ENCODE measurements at regions not wholly inside any gene's neighbourhood (a gene's known extent, or its start where the extent isn't known, plus 50 kb on each side); places are given as distances from the start of the nearest gene placed in this dataset.
"Not testable (repeated sequence)": the region's sequence is repeated elsewhere in the genome, so short reads cannot be mapped to it uniquely, and the experiment has no call there.

DNA sequence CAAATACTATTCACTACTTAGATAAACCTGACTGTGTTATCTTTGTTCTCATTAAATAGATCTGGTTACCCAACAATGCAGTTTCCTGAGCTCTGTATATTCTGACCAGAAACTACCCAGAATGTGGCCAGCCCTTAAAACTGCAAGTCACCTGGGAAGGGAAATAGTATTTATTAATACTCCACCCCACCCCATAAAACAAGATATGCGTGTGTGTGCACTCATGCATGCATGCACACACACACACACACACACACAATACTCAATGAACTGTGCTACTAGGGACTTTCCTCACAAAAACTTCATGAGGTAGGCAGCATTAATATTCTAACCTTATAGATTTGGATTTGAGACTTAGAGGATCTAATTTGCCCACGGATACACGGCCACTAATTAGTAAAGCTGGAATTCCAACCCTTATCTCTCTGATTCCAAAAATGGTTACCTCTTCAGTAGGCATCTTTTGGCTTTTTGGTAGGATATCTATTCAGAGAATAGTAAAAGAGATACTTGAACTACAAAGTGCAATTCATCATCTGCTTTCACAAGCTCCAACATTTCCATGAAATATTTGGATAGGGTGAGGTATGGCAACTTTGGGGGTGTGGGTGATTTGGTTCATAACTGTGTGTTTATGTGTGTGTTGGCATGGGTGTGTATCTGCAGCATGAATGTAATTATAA lies 197.0 kb upstream of the CFAP20DC start:
- DNase-seq: no peak

DNA sequence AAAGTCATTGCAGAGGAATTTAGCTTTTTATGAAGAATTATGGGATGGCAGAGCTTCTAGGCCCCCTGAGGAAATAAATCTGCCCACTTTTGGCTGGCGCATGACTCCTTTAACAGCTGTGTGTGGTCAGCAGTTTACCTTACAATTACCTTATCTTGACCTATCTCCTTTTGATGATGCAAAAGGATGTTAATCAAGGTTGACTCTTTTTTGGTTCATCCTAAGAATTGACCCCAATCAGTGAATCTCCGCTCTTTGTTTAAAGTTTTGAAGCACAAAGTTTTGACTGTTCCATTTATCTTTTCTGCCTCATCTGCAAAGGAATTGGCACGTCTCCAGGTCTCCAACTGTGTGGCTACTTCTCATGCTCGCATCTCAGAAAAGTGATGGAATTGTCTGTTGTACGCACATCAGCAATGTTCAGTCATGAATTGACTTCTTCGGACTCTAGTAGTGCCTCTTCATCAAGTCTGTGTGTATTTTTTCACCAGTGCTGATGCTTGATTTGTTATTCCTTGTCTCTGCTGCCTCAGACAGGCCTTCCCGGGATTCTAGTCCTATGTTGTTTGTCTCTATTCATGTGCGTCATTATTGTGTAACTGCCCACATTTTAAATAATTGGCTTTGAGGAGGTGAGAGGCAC lies 196.2 kb upstream of the CFAP20DC start:
- DNase-seq: no peak

DNA sequence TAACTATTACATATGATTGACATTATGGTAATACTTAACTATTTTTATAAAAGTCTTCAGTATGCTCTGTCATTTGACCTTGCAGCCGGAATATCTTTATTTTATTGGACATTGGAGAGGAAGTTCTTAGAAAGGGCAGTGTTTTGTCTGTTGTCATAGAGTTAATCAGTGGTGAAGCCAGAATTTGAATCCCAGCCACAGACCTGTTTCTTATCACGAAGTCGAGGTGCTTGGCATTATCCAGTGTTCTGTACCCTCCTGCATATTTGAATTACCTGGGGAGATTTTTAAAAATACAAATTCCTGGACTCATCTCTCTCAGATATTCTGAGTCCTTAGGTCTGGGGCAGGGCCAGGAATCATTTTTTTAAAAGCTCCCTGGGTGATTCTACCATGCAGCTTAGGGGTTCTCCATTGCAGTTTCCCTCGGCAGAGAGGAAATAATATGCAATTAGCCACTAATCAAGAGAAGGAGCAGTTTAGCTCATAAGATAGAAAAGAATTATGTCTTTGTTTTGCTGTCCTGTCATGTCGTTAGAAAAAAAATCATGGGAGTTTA lies 195.6 kb upstream of the CFAP20DC start:
- no peak for DNase-seq

DNA sequence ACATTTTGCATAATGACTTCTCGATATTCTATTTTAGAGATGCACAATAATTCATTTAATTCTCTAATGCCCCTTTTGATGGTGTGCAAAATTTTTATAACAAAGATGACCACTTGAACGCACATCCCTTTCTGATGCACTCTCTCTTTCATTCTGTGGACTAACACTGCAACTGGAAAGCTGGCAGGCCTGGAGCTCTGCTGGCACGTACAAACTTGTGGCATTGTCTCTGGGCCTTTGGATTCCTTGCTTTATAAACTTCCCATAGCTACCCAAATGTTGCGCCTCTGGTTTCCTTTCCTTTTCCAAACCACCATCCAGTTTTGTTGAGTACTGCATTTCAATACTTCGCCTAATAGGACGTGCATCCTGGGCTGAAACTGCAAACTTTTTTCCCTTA lies 194.5 kb upstream of the CFAP20DC start:
- DNase-seq: no peak

DNA sequence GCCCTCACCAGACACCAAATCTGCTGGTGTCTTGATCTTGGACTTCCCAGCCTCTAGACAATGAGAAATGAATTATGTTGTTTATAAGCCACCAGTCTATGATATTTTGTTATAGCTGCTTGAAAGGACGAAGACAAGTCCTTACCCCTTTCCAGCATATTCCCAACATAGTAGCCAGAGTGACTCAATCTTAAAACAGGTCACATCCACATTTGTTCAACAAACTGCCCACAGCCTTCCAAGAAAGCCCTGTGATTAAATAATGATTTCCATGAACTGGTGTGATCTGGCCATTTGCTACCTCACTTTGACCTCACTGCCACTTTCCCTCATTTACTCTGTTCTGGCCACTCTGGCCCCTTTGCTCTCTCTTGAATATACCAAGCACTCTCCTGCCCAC lies 193.7 kb upstream of the CFAP20DC start:
- DNase-seq: no peak

DNA sequence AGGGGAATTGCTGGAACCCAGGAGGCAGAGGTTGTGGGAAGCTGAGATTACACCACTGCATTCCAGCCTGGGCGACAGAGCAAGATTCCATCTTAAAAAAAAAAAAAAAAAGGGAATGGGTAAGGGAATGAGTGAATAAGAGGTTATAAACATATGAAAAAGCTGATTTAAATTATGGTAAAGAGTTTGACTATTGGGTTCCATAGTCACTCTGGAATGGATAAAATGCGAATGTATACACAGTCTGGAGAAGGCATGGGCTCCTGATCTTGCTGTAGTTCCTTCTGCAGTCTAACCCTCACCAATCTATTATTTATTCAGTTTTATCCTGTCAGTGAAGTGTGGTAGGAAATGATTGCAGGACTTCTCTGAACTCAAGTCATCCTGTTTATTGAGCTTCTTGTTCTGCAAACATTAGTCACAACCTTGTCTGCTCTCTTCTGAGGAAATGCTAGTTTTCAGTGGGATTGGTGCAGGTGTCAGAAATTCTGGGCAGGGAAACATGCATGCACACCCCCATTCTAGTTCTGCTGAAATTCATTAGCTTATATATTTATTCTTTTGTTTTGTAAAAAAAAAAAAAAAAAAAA lies 190.9 kb upstream of the CFAP20DC start:
- no peak for DNase-seq

DNA sequence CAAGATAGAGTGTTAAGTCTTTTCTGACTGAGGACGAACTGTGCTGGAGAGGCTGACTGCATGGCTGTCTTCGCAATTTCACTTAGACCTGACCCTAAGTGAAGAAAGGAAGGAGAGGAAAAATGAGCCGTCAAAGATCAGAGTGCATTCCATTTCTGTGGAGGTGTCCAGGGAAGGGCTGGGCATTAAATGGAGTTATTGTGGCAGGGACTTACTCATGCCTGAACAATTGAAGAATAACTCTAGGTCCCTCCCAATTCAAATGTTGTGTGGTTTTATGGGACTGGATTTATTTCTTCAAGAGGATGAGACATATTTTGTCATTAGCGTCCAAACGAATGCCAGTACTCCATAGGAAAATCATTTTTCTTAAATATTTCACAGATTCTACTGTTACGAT lies 187.3 kb upstream of the CFAP20DC start:
- DNase-seq: no peak

DNA sequence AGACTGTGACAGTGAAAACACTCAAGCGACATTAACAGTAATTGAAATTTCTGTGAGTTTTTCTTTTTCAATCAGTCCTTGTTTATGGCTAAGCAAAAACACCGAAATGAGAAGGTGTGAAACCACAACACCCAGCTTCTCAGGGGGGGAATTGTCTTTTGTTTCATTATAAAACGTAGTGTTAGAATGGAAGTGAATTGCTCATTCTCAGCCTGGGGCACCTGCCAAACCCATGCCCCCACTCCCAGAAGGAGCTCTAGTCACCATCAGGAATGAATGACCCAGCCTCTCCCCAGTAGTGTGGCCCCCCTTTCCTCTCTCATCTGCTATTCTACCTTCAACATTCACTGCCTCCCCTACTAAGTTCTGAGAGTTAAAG lies 185.8 kb upstream of the CFAP20DC start:
- DNase-seq: no peak

DNA sequence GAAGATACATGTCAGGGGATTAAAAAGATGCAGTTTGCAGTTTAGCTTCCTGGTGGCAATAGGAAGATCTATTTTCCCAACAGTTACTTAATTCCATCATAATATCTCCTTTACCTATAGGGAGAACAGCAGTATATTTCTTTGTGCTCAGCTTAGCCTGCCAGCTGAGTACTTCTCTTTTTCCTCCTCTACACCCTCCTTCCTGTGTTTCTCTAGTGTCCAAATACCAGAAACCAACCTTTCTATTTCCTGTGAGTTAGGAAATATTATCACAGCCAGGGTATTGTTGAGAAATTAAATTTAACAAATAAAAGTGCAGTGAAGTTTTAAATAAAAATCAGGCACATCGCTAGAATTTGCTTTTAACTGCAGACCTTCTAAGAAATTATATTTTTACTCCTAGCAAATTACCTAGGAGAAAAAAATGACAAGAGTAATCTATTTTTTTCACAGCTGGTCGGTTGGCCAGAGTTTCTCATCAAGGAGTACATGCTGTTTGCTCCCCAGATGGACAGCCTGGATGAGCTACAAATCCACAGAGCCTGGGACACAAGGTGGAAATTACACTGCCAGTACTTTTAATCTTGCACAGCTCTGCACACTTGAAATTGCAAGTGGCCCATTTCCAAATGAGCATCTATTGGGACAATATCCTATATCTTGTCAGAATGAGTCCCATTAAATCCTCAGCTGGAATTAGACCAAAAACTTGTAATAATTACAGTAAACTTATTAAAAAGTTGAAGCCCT lies 185.2 kb upstream of the CFAP20DC start:
- no peak for DNase-seq

DNA sequence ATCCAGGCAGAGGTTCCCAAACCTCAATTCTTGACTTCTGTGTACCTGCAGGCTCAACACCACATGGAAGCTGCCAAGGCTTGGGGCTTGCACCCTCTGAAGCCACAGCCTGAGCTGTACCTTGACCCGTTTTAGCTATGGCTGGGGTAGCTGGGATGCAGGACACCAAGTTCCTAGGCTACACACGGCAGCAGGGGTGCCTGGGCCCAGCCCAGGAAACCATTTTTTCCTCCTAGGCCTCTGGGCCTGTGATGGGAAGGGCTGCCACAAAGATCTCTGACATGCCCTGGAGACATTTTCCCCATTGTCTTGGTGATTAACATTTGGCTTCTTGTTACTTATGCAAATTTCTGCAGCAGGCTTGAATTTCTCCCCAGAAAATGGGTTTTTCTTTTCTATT lies 180.6 kb upstream of the CFAP20DC start:
- DNase-seq: not testable (repeated sequence)

DNA sequence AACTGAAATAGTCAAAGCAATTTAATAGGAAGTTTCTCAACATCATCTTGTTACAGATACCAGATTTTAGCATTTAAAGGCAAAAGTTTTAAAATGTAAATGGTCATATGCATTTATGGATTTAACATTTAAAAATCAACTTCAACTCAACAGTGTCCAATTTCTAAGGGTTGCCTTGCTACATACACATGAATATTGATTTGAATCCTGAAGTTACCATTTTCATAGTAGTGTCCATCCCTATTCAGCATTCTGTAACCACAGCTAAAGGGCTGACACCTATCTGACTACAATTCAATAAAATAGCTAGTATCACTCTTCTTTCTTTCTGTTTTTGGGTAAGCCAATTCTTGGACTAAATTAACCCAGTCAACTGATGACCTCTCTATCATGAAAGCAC lies 164.0 kb upstream of the CFAP20DC start:
- DNase-seq: no peak

DNA sequence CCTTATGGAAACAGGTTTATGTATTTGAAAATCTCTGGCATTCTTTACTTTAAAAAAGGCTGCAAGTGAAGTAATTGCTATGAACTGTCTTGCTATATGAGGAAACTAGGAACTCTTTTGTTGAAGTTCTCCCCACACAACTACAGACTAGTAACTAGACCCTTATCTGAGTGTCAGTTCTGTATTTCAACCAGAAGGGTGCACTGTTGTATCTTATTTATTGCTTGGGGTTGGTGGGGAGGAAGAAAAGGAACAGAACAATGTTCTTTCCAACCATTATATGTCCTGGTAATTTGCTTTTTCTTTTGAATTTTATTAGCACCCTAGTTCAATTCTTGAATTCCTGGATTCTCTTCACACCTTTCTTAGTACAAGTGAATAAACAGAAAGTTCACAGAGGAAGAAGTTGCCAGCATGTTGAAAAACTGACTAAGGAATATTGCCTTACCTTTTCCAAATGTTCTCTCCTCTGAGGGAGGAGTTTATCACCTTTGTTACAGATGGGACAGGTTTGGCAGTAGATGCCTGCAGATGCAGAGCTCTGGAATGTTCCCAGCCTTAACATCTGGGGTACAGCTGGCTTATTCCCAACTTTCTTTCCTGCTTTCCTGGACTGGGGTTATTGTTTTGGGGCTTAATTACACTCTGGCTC lies 162.4 kb upstream of the CFAP20DC start:
- no peak for DNase-seq

DNA sequence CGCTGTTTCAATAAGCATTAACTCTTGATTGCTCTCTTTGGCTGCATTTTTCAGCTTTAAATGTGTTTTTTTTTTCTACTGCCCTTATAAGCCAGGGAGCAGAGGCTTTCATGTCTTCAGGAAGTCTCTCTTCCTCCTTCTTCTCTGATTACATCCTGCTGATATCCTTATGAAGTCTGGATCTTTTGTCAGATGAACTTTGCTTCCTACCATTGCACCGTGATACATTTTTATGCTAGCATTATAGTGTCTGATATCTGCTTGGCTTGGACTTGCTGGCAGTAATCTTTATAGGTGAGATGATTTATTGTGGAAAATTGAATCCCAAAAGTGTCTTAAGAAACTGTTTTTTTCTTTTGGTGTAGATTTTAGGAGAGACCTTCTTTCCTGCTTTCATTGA lies 160.4 kb upstream of the CFAP20DC start:
- no peak for DNase-seq

DNA sequence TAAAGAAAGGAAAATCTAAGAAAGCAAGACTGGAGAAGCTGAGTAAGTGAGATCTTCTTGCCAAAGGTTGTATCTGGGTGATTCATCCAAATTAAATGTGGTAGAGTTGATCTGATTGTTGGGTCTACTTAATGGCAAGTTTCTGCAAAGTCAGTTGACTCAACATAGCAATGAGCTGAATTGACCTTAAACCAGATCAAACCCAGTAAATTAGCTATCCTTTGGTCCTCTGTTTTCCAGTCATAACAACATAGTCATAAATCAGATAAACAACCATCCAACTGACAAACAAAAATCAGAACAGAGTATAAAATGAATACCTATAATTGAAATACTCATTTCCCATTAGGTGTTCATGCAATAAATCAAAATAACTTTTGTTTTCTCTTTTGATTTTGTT lies 142.6 kb upstream of the CFAP20DC start:
- no peak for DNase-seq

DNA sequence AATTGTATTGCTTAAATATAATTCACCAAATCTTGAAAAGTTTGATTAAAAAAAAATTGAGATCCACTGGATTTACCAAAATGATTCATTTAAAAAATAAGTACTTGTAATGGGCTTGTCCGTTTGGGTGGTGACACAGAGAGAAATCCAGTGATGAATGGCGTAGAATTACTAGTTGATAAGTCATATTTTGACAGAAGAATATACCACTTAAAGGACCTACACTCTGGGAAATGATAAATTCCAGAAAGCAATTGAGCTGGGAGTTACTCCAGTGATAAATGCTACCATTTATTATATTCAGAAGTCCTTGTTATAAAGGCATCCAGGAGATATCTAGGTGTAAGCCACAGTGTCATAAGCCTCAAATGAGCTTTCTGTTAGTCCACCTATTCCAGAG lies 141.8 kb upstream of the CFAP20DC start:
- DNase-seq: no peak

DNA sequence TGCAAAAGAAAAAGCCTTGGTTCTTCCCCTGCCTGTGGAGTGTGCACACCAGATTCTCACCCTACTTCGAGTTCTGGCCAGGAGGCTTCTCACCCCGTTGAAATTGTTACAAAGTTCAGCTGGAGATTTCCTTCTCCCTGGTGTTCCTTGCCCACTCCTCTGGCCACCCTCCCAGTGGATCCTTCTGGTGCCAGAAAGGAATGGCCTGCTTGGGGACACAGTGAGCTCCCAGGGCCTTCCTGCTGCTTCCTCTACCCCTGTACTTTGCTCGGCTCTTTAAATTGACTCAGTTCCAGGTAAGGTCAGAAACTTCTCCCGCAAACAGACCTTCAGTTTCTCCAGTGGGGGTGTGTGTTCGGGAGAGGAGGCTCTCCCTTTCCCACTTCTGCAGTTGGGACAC lies 140.1 kb upstream of the CFAP20DC start:
- DNase-seq: no peak

DNA sequence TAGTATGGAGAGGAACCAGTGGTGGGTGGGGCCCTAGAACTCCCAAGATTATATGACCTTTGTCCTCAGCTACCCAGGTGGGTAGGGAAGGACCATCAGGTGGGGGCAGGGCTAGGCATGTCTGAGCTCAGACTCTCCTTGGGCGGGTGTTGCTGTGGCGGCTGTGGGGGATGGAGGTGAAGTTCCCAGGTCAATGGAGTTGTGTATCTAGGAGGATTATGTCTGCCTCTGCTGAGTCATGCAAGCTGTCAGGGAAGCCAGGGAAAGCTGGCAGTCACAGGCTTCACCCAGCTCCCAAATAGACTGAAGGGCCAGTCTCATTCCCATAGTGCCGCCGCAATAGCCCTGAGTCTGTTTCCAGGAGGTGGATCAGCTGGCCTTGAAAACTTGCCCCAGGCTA lies 139.7 kb upstream of the CFAP20DC start:
- no peak for DNase-seq

DNA sequence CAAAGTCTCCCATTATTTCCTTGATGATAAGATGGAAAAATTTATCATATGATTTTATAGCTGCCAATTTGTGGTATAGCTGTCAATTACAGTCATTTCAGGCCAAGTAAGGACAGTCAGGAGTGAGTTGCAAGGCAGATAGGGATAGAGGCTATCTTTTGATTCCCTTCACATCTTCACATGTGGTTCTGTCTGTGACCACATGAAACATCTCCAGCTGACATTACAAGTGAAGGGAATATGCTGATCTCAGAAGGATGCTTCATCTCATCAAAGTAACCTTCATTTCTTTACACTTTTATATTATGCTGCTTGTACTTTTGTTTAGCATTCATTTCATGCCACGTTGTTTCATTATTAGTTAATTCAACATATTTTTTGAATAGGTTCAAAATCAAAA lies 136.9 kb upstream of the CFAP20DC start:
- no peak for DNase-seq

DNA sequence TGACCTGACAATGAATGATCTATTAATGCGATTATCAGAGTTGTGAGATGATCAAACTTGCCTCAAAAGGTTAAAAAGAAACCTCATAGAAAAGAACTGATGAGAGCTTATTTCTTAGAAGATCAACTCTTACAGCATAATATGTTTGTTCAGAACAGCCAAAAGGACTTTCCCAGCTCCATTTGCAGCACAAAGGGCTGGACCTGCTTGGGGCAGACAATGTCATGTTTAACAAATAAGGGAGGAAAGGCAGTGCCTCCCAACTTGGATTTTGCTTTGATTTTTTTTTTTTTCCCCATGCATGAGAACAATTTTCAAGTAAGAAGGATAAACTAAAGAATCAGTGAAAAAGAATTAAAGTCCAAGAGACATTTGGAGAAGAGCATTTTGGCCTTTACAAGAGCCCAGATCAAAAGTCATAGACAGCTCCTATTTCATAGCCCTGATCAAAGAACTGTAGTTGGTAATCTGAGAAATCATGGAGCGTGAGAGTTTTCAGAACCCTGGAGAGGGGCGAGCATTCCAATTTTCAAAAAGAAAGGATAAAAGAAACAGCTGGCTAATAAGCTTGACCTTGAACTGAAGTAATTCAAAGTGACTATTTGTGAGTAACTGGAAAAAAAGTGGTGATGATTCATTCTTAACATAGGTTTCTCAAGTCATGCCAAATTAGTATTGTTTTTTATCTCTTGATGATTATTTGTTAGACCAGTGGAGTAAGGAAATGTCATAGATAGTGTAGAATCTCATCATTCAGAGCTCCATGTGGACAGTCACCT lies 136.0 kb upstream of the CFAP20DC start:
- DNase-seq: no peak

DNA sequence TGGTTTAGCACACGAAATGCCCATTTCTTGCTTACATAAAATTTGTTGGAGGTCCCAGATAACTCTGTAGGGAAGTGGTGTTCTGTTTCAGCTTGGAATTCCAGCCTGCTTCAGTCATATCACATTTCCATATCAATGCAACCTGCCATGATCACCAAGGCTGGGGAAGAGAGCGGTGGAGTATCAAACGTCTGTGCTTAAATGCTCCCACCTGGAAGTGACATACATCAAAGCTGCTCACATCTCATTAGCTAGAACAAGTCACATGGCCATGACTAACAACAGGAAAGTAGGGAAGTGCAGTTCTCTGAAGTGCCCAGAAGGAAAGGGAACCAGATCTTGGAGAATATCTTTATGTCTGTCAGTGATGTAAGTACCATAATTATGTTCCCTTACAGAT lies 130.2 kb upstream of the CFAP20DC start:
- no peak for DNase-seq

DNA sequence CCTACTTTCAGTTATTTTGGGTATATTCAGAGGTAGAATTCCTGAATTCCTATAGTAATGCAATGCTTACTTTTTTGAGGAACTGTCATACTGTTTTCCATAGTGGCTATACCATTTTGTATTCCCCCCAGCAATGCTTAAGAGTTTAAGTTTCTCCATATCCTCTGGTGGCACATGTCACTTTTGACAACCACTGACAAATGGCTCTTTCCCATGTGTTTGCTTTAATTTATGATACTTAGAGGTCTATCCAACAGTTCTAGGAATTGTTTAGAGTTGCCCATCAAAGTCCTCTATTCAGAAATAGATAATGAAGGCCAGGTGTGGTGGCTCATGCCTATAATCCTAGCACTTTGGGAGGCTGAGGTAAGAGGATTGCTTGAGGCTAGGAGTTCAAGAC lies 128.9 kb upstream of the CFAP20DC start:
- no peak for DNase-seq

DNA sequence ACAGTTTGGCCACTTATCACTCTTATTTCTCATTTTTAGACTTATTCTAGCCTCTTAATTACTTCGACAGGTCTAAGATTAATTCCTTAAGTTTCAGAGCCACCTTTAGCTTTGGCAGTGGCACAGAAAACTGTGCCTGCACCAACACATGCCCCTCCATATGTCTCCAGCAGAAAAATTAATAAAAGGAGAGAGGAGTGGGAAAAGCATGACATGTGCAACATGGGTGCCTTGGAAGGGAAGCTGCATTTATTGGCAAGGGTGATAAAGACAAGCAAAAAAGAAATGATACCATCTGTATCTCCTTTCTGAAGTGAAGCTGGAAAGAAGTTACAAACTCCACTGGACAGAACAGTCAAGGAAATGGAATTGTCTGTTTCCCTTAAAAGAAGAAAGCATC lies 121.7 kb upstream of the CFAP20DC start:
- no peak for DNase-seq

All from NCI-H510A (cell line).